B cell (primary cell): ENCODE measurements at regions not wholly inside any gene's neighbourhood (a gene's known extent, or its start where the extent isn't known, plus 50 kb on each side); places are given as distances from the start of the nearest gene placed in this dataset.

Experiments used
- ATAC-seq: fragments of 200-7000 bp; cut with Tn5 transposase; one replicate; pipeline ENCODE4 v1.10.0; 2021; ENCODE audit warnings: low read depth, mild to moderate bottlenecking, moderate number of reproducible peaks, moderate library complexity
- CTCF ChIA-PET: fragments of 350-600 bp; sonication (Branson Sonifier 250); formaldehyde crosslinking; loops from one replicate; lab custom pipeline; 2021; ENCODE audit warnings: antibody characterized with exemption, inconsistent platforms; lab: Charles Lee
- POLR2A ChIA-PET: fragments of 350-600 bp; sonication (Branson Sonifier 250); formaldehyde crosslinking; loops from one replicate; lab custom pipeline; 2021; ENCODE audit warnings: antibody characterized with exemption; lab: Charles Lee
- DNase-seq: peaks from one replicate; pipeline ENCODE4 v3.0.0; 2013
- H2AFZ ChIP-seq: 2 replicates; pipeline ENCODE4 v1.6.1; 2012; ENCODE audit warnings: mild to moderate bottlenecking, low read depth, low read length; ENCODE audit not compliant: insufficient read depth, poor library complexity, severe bottlenecking
- H3K27ac ChIP-seq, 2 donors: 1 replicate in 1 of 2; 2 replicates in 1 of 2; pipeline ENCODE4 v1.5.1; 2012 to 2013; ENCODE audit warnings: low read length in 2 of 2, mild to moderate bottlenecking in 2 of 2, moderate library complexity in 1 of 2
- H3K27me3 ChIP-seq, 4 experiments: fragments of 200-600 bp in 1 of 4; sonication (generic) in 1 of 4; replicated peaks in 1 of 4; 1 replicate in 2 of 4; 2 replicates in 2 of 4; pipeline versions ENCODE4 v1.6.1 to v1.7.0; 2013 to 2016; ENCODE audit warnings: low read length in 3 of 4, mild to moderate bottlenecking in 2 of 4, mixed read lengths in 1 of 4, moderate library complexity in 1 of 4; ENCODE audit not compliant: insufficient read depth in 4 of 4, control insufficient read depth in 3 of 4; ENCODE audit errors: control extremely low read depth in 1 of 4
- H3K36me3 ChIP-seq, 2 experiments: replicated peaks in 1 of 2; 1 replicate in 1 of 2; 2 replicates in 1 of 2; pipeline versions ENCODE4 v1.6.1 to v1.7.1; 2013; ENCODE audit warnings: low read length in 1 of 2; ENCODE audit not compliant: insufficient read depth in 2 of 2, control insufficient read depth in 1 of 2; ENCODE audit errors: control extremely low read depth in 1 of 2, extremely low read depth in 1 of 2
- H3K4me1 ChIP-seq, 2 donors: fragments of 200-600 bp in 1 of 2; sonication (generic) in 1 of 2; 1 replicate in 1 of 2; 2 replicates in 1 of 2; pipeline versions ENCODE4 v1.5.1 to v1.6.1; 2013 to 2017; ENCODE audit warnings: low read length in 2 of 2; ENCODE audit not compliant: control insufficient read depth in 2 of 2, insufficient read depth in 2 of 2
- H3K4me2 ChIP-seq: replicated peaks from 2 replicates; pipeline ENCODE3; 2012; ENCODE audit warnings: mild to moderate bottlenecking, low read depth, low read length; ENCODE audit not compliant: poor library complexity, severe bottlenecking
- H3K4me3 ChIP-seq, 5 experiments: fragments of 200-600 bp in 1 of 5; sonication (generic) in 1 of 5; 1 replicate in 3 of 5; 2 replicates in 2 of 5; pipeline versions ENCODE4 v1.5.1 to v1.7.0; 2011 to 2016; ENCODE audit warnings: low read length in 4 of 5, mild to moderate bottlenecking in 4 of 5, low read depth in 2 of 5, control low read depth in 1 of 5, moderate library complexity in 1 of 5; ENCODE audit not compliant: insufficient read depth in 1 of 5; ENCODE audit errors: control extremely low read depth in 1 of 5, extremely low read depth in 1 of 5
- H3K79me2 ChIP-seq: fragments of 200-600 bp; sonication (generic); one replicate; pipeline ENCODE4 v1.6.0; 2016; ENCODE audit warnings: low read length; ENCODE audit not compliant: control insufficient read depth, insufficient read depth
- H3K9ac ChIP-seq: fragments of 200-600 bp; sonication (generic); 2 replicates; pipeline ENCODE4 v1.6.1; 2017; ENCODE audit warnings: mild to moderate bottlenecking, low read length, moderate library complexity
- H3K9me3 ChIP-seq, 3 donors: one replicate each; pipeline versions ENCODE4 v1.6.1 to v1.7.1; 2013; ENCODE audit warnings: low read length in 2 of 3; ENCODE audit not compliant: control insufficient read depth in 2 of 3, insufficient read depth in 1 of 3; ENCODE audit errors: control extremely low read depth in 1 of 3
- H4K20me1 ChIP-seq: 2 replicates; pipeline ENCODE4 v1.6.0; 2012; ENCODE audit warnings: mild to moderate bottlenecking, low read length; ENCODE audit not compliant: insufficient read depth, control insufficient read depth, poor library complexity, severe bottlenecking
- H3K27ac Mint-ChIP-seq: one replicate; pipeline ENCODE4 v1.8.0; 2021; ENCODE audit warnings: mixed read lengths
- H3K27me3 Mint-ChIP-seq: one replicate; pipeline ENCODE4 v1.8.0; 2021; ENCODE audit warnings: mixed read lengths
- H3K4me1 Mint-ChIP-seq: one replicate; pipeline ENCODE4 v1.8.0; 2021; ENCODE audit warnings: mixed read lengths
- H3K4me3 Mint-ChIP-seq: one replicate; pipeline ENCODE4 v1.8.0; 2021; ENCODE audit warnings: mixed read lengths
- H3K9me3 Mint-ChIP-seq: one replicate; pipeline ENCODE4 v1.8.0; 2022; ENCODE audit warnings: mixed read lengths; ENCODE audit not compliant: insufficient read depth
- EZH2 ChIP-seq: IDR thresholded peaks from 2 replicates; pipeline ENCODE4 v1.6.1; 2012; ENCODE audit warnings: borderline replicate concordance, low read depth, mild to moderate bottlenecking, moderate library complexity, low read length; ENCODE audit not compliant: insufficient read depth, poor library complexity, severe bottlenecking
- WGBS: methylation state at CpG from one replicate; pipeline ENCODE4 v1.1.5; 2013; ENCODE audit warnings: missing lambda C conversion rate; ENCODE audit not compliant: insufficient coverage; 5-methylcytosine and 5-hydroxymethylcytosine counted together
- intact Hi-C: fragments of 100-400 bp; cut with micrococcal nuclease; formaldehyde crosslinking; loops from one replicate; pipeline ENCODE4 v1.10.0; 2022
- TF ChIP-seq, protein P1 (sequence below): fragments of 200-600 bp; IDR thresholded peaks from one replicate; pipeline ENCODE4 v1.8.0; 2022; ENCODE audit warnings: antibody characterized with exemption, mild to moderate bottlenecking

DNA sequence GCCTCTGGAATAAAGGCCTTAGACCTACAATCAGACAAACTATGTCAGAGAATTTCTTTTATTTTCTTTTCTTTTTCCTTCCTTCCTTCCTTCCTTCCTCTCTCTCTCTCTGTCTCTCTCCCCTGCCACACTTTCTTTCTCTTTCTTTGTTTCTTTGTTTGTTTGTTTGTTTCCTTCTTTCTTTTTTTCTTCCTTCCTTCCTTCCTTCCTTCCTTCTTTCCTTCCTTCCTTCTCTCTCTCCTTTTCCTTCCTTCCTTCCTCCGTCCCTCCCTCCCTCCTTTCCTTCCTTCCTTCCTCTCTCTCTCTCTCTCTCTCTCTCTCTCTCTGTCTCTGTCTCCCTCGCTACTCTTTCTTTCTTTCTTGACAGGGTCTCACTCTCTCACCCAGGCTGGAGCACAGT lies 242.6 kb downstream of the GATA3 start:
- no peaks in the 10 kb centered on the region for H3K9me3 Mint-ChIP-seq
- ChIA-PET CTCF (no interaction called here), POLR2A (no interaction called here)
- intact Hi-C loops: no loop called here
- H3K4me1 Mint-ChIP-seq: no peaks in the 10 kb centered on the region
- WGBS: 85% methylated on average over 2 of the region's 2 CpGs
- peaks cover 0 to 3% (median 0%) of the 10 kb centered on the region in 3 donors for H3K9me3 ChIP-seq
- no peak overlapping the region for H3K27ac Mint-ChIP-seq
- peaks cover 6% of the 10 kb centered on the region for H3K27me3 Mint-ChIP-seq
- no peak overlapping the region for H3K4me3 Mint-ChIP-seq
- no peak overlapping the region for H3K9ac ChIP-seq
- H3K79me2 ChIP-seq: no peaks in the 10 kb centered on the region
- no peaks in the 10 kb centered on the region for H3K36me3 ChIP-seq
- no peak for ATAC-seq
- no peaks in the 10 kb centered on the region for H3K4me1 ChIP-seq
- H2AFZ ChIP-seq: no peak overlapping the region
- H3K27me3 ChIP-seq: peaks cover 0 to 3% (median 0%) of the 10 kb centered on the region in 4 experiments
- no peak for DNase-seq
- TF ChIP-seq, protein P1, sequence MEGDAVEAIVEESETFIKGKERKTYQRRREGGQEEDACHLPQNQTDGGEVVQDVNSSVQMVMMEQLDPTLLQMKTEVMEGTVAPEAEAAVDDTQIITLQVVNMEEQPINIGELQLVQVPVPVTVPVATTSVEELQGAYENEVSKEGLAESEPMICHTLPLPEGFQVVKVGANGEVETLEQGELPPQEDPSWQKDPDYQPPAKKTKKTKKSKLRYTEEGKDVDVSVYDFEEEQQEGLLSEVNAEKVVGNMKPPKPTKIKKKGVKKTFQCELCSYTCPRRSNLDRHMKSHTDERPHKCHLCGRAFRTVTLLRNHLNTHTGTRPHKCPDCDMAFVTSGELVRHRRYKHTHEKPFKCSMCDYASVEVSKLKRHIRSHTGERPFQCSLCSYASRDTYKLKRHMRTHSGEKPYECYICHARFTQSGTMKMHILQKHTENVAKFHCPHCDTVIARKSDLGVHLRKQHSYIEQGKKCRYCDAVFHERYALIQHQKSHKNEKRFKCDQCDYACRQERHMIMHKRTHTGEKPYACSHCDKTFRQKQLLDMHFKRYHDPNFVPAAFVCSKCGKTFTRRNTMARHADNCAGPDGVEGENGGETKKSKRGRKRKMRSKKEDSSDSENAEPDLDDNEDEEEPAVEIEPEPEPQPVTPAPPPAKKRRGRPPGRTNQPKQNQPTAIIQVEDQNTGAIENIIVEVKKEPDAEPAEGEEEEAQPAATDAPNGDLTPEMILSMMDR: no peak
- H3K27ac ChIP-seq: no peak overlapping the region
- H3K4me3 ChIP-seq: no peak overlapping the region
- no peak overlapping the region for H3K4me2 ChIP-seq
- no peaks in the 10 kb centered on the region for H4K20me1 ChIP-seq

DNA sequence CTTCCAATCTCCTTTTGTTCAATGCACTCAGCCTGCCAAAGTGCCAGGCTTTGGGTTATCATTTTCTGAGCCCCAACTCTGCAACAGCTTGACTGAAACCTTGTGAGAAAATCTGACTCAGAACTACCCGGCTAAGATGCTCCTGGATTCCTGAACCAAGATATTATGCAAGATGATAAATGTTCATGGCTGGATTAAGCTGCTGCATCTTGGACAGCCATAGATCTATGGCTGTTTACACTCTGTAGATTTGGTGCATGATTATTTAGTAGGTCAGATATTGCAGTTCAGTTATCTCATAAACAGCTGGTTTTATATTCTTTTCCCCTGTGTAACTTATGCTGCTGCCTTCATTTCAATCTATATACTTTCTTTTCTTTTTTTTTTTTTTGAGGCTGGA lies 243.5 kb downstream of the GATA3 start:
- H3K4me3 ChIP-seq: no peak overlapping the region
- no peaks in the 10 kb centered on the region for H3K79me2 ChIP-seq
- H3K9ac ChIP-seq: no peak overlapping the region
- no peaks in the 10 kb centered on the region for H3K4me1 ChIP-seq
- peaks cover 0 to 3% (median 0%) of the 10 kb centered on the region in 4 experiments for H3K27me3 ChIP-seq
- WGBS: 91% methylated on average over 1 of the region's 1 CpG
- ChIA-PET CTCF (no interaction called here), POLR2A (no interaction called here)
- ATAC-seq: no peak
- no peaks in the 10 kb centered on the region for H3K36me3 ChIP-seq
- no peaks in the 10 kb centered on the region for H3K4me1 Mint-ChIP-seq
- H3K27ac Mint-ChIP-seq: no peak overlapping the region
- H3K9me3 Mint-ChIP-seq: no peaks in the 10 kb centered on the region
- no peak overlapping the region for H3K4me2 ChIP-seq
- intact Hi-C loops: no loop called here
- H2AFZ ChIP-seq: no peak overlapping the region
- TF ChIP-seq EZH2: no peak
- TF ChIP-seq, protein P1: no peak
- H3K27ac ChIP-seq: no peak overlapping the region
- H3K9me3 ChIP-seq: peaks cover 0 to 3% (median 0%) of the 10 kb centered on the region in 3 donors
- no peaks in the 10 kb centered on the region for H4K20me1 ChIP-seq
- no peak for DNase-seq
- no peak overlapping the region for H3K4me3 Mint-ChIP-seq
- peaks cover 6% of the 10 kb centered on the region for H3K27me3 Mint-ChIP-seq
